Erythroblast (primary cell): ENCODE measurements at regions not wholly inside any gene's neighbourhood (a gene's known extent, or its start where the extent isn't known, plus 50 kb on each side); places are given as distances from the start of the nearest gene placed in this dataset.

Experiments used
- GATA1 ChIP-seq: IDR thresholded peaks from 2 replicates; pipeline ENCODE4 v1.6.1; 2011; ENCODE audit warnings: low read depth, mild to moderate bottlenecking, control low read depth, low read length, moderate library complexity
- POLR2A ChIP-seq: IDR thresholded peaks from 2 replicates; pipeline ENCODE4 v1.6.1; 2011; ENCODE audit warnings: mild to moderate bottlenecking, low read length

GRCh38 chr3:124107104-124107890 lies 115.4 kb upstream of the ROPN1 start:
- TF ChIP-seq POLR2A (no peak), GATA1 (no peak)
